22Rv1 (cell line): ENCODE measurements at regions not wholly inside any gene's neighbourhood (a gene's known extent, or its start where the extent isn't known, plus 50 kb on each side); places are given as distances from the start of the nearest gene placed in this dataset.

Source experiments
- ZFX ChIP-seq: fragments of 450-650 bp; IDR thresholded peaks from 2 replicates; pipeline ENCODE4 v1.6.1; 2017; ENCODE audit warnings: antibody characterized with exemption, borderline replicate concordance
- TF ChIP-seq, protein P1 (sequence below): fragments of 450-650 bp; IDR thresholded peaks from 2 replicates; pipeline ENCODE4 v1.5.1; 2017; ENCODE audit warnings: mild to moderate bottlenecking

DNA sequence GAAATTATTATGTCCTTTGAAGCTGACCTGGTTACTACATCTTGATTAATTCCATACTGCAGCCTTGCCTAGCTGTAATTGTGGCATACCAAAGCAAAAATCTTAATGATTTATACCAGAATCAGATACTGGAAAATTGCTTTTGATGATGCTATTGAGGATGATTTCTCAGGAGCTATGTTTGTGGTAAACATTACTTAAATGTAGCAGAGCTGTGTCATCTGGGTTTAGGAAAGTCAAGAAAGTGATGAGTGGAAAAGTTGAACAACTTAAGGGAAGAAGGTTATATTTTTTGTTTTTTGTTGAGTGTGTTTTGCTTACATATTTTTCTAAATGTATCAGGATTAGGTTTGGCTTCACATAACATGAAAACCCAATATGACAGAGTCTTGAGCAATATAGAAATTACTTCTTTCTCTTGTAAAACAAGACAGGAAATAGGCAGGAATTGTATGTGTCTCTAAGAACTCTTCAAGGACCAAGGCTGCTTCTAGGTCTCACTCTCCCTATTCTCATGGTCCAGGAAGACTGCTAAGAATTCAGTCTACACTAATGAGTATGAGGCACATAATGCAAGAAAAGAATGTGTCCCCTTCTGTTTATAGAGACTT, 87.6 kb upstream of the MTPN start:
- TF ChIP-seq, protein P1, sequence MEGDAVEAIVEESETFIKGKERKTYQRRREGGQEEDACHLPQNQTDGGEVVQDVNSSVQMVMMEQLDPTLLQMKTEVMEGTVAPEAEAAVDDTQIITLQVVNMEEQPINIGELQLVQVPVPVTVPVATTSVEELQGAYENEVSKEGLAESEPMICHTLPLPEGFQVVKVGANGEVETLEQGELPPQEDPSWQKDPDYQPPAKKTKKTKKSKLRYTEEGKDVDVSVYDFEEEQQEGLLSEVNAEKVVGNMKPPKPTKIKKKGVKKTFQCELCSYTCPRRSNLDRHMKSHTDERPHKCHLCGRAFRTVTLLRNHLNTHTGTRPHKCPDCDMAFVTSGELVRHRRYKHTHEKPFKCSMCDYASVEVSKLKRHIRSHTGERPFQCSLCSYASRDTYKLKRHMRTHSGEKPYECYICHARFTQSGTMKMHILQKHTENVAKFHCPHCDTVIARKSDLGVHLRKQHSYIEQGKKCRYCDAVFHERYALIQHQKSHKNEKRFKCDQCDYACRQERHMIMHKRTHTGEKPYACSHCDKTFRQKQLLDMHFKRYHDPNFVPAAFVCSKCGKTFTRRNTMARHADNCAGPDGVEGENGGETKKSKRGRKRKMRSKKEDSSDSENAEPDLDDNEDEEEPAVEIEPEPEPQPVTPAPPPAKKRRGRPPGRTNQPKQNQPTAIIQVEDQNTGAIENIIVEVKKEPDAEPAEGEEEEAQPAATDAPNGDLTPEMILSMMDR: no peak
- TF ChIP-seq ZFX: no peak
